OCI-LY3 (cell line): ENCODE measurements at regions not wholly inside any gene's neighbourhood (a gene's known extent, or its start where the extent isn't known, plus 50 kb on each side); places are given as distances from the start of the nearest gene placed in this dataset.

Experiments
- CTCF ChIP-seq: fragments of 200-600, 300-600 bp; sonication (generic); IDR thresholded peaks from 2 replicates; pipeline ENCODE4 v1.5.1; 2014; ENCODE audit warnings: antibody characterized with exemption, low read length, low read depth
- EZH2phosphoT487 ChIP-seq: fragments of 200-600 bp; shearing (Covaris generic); IDR thresholded peaks from 2 replicates; pipeline ENCODE4 v1.6.1; 2018; ENCODE audit warnings: antibody characterized with exemption, mixed run types, low read depth

- TF ChIP-seq CTCF (no peak), EZH2phosphoT487 (no peak)
These were observed 1674.0 kb upstream of the PCDH7 start for GRCh38 chr4:29046186-29046585.
